K562 (cell line): ENCODE measurements at regions not wholly inside any gene's neighbourhood (a gene's known extent, or its start where the extent isn't known, plus 50 kb on each side); places are given as distances from the start of the nearest gene placed in this dataset.

Source experiments
- ATAC-seq: fragments of 200-7000 bp; cut with Tn5 transposase; 3 replicates; pipeline ENCODE4 v1.9.1; 2020; ENCODE audit warnings: moderate library complexity
- BruUV-seq: library from RNA; stranded (reverse); fragments of 400-500 nt; replicated peaks from 2 replicates; lab custom pipeline; 2021; lab: Mats Ljungman, UMichigan
- CTCF ChIA-PET: fragments of 300-600 bp; formaldehyde crosslinking; extraction: SDS; loops from one replicate; lab custom pipeline; 2021; ENCODE audit warnings: low intra/inter-chr PET ratio; lab: Yijun Ruan, JAX
- POLR2A ChIA-PET: fragments of 300-600, 350-650 bp; sonication (Branson Sonifier 250); formaldehyde crosslinking; extraction: SDS; loops from one replicate; lab custom pipeline; 2021; ENCODE audit warnings: antibody characterized with exemption, inconsistent platforms; lab: Yijun Ruan, JAX
- DNase-seq, 4 experiments: peaks; one replicate each; pipeline versions ENCODE4 v3.0.0 to v3.0.0-alpha.2; 2011 to 2018; ENCODE audit warnings: low spot score in 3 of 4, mixed read lengths in 3 of 4; ENCODE audit errors: extremely low read depth in 1 of 4
- FAIRE-seq: peaks from 2 replicates; lab custom pipeline; 2011; peaks lifted over from hg19 to GRCh38; lab: Jason Lieb, UNC
- H2AFZ ChIP-seq: 2 replicates; pipeline ENCODE4 v1.6.0; 2011; ENCODE audit warnings: low read depth, low read length, control low read depth, inconsistent platforms
- H3K27ac ChIP-seq: fragments of 200-600 bp; 3 replicates; pipeline ENCODE4 v1.8.0; 2011; ENCODE audit warnings: low read depth, mild to moderate bottlenecking, control low read depth, inconsistent platforms, low read length, moderate library complexity, mixed read lengths; ENCODE audit errors: extremely low read depth
- H3K27me3 ChIP-seq, 2 experiments: fragments of 300-600 bp in 1 of 2; 2 replicates in 1 of 2; 3 replicates in 1 of 2; pipeline versions ENCODE4 v1.6.0 to v1.8.0; 2011; ENCODE audit warnings: inconsistent platforms in 2 of 2, low read length in 2 of 2, mild to moderate bottlenecking in 1 of 2, mixed read lengths in 1 of 2, moderate library complexity in 1 of 2; ENCODE audit not compliant: control insufficient read depth in 2 of 2, insufficient read depth in 2 of 2
- H3K36me3 ChIP-seq: fragments of 300-600 bp; 3 replicates; pipeline ENCODE4 v1.8.0; 2011; ENCODE audit warnings: mild to moderate bottlenecking, low read length, inconsistent platforms; ENCODE audit not compliant: control insufficient read depth, insufficient read depth
- H3K4me1 ChIP-seq, 2 experiments: fragments of 200-600 bp in 1 of 2; replicated peaks in 1 of 2; 2 replicates in 1 of 2; 3 replicates in 1 of 2; pipeline versions ENCODE4 v1.5.1 to v1.8.0; 2011; ENCODE audit warnings: inconsistent platforms in 2 of 2, low read length in 2 of 2, mild to moderate bottlenecking in 1 of 2, mixed read lengths in 1 of 2, moderate library complexity in 1 of 2; ENCODE audit not compliant: control insufficient read depth in 2 of 2, insufficient read depth in 2 of 2
- H3K4me2 ChIP-seq: 2 replicates; pipeline ENCODE4 v1.6.1; 2011; ENCODE audit warnings: low read length, control low read depth, inconsistent platforms, mixed read lengths; ENCODE audit not compliant: insufficient read depth
- H3K4me3 ChIP-seq: fragments of 200-600 bp; sonication (generic), shearing (Covaris generic); 2 replicates; pipeline ENCODE4 v1.5.1; 2016; ENCODE audit warnings: control low read depth, inconsistent platforms
- H3K79me2 ChIP-seq: fragments of 200-600 bp; 3 replicates; pipeline ENCODE4 v1.8.0; 2011; ENCODE audit warnings: low read length, inconsistent platforms; ENCODE audit not compliant: control insufficient read depth, insufficient read depth
- H3K9ac ChIP-seq, 2 experiments: 2 replicates each; pipeline versions ENCODE4 v1.6.0 to v1.6.1; 2011; ENCODE audit warnings: low read depth in 2 of 2, low read length in 2 of 2, control low read depth in 1 of 2, inconsistent platforms in 1 of 2, mild to moderate bottlenecking in 1 of 2, mixed read lengths in 1 of 2; ENCODE audit not compliant: insufficient read depth in 1 of 2
- H3K9me1 ChIP-seq: one replicate; pipeline ENCODE4 v1.6.0; 2011; ENCODE audit warnings: inconsistent platforms, mild to moderate bottlenecking, low read length, moderate library complexity; ENCODE audit not compliant: control insufficient read depth, insufficient read depth
- H3K9me3 ChIP-seq: replicated peaks from 2 replicates; pipeline ENCODE4 v1.5.1; 2011; ENCODE audit warnings: low read depth, low read length, inconsistent platforms; ENCODE audit not compliant: control insufficient read depth, insufficient read depth
- H4K20me1 ChIP-seq: replicated peaks from 2 replicates; pipeline ENCODE4 v1.6.1; 2011; ENCODE audit warnings: low read length, inconsistent platforms, mixed read lengths; ENCODE audit not compliant: control insufficient read depth, insufficient read depth
- BRCA1 ChIP-seq, 2 experiments: fragments of 450-650 bp in 1 of 2; sonication (generic) in 1 of 2; formaldehyde crosslinking in 1 of 2; IDR thresholded peaks; 2 replicates each; pipeline versions ENCODE4 v1.5.0 to v1.6.1; 2017 to 2020; ENCODE audit warnings: mild to moderate bottlenecking in 1 of 2, missing genetic modification reagents in 1 of 2
- CBFB ChIP-seq: sonication (generic); formaldehyde crosslinking; IDR thresholded peaks from 2 replicates; pipeline ENCODE4 v1.4.0; 2020; ENCODE audit warnings: mild to moderate bottlenecking, missing genetic modification reagents
- CREB1 ChIP-seq, 2 experiments: sonication (generic) in 1 of 2; formaldehyde crosslinking in 1 of 2; IDR thresholded peaks; 2 replicates each; pipeline versions ENCODE4 v1.6.1 to v1.8.0; 2012 to 2022; ENCODE audit warnings: inconsistent platforms in 1 of 2, mild to moderate bottlenecking in 1 of 2, missing genetic modification reagents in 1 of 2, moderate library complexity in 1 of 2
- EGR1 ChIP-seq: fragments of 450-650 bp; conservative IDR thresholded peaks from 2 replicates; pipeline ENCODE4 v1.6.1; 2017; ENCODE audit warnings: mild to moderate bottlenecking
- HDAC1 ChIP-seq, 2 experiments: fragments of 450-650 bp; IDR thresholded peaks; 2 replicates each; pipeline ENCODE4 v1.6.1; 2016 to 2017; ENCODE audit warnings: inconsistent platforms in 1 of 2, mild to moderate bottlenecking in 1 of 2, moderate library complexity in 1 of 2
- STAT5B ChIP-seq: fragments of 250-450 bp; sonication (Bioruptor Pico); IDR thresholded peaks from 2 replicates; pipeline ENCODE4 v1.8.0; 2021; ENCODE audit warnings: mild to moderate bottlenecking, inconsistent platforms
- U2AF1 ChIP-seq: fragments of 200-400 bp; formaldehyde crosslinking; optimal IDR thresholded peaks from 2 replicates; pipeline ENCODE3; 2017; ENCODE audit warnings: mild to moderate bottlenecking, low read depth, low read length, moderate library complexity
- ZKSCAN3 ChIP-seq: fragments of 250-450 bp; sonication (Bioruptor Pico); IDR thresholded peaks from 2 replicates; pipeline ENCODE4 v1.4.0; 2020
- WGBS: fragments of 100-300 bp; shearing (Covaris generic); methylation state at CpG from one replicate; pipeline ENCODE4 v1.1.6; 2016; ENCODE audit warnings: low coverage, mixed read lengths; ENCODE audit not compliant: insufficient coverage; ENCODE audit errors: missing lambda C conversion rate; 5-methylcytosine and 5-hydroxymethylcytosine counted together
- in situ Hi-C: fragments of 300-500 bp; cut with MboI; formaldehyde crosslinking; loops from 4 replicates; pipeline ENCODE4 v1.15.0; 2018; ENCODE audit warnings: inconsistent platforms, mixed read lengths
- intact Hi-C: fragments of 100-400 bp; cut with micrococcal nuclease; formaldehyde crosslinking; loops from 2 replicates; pipeline ENCODE4 v1.14.2; 2022
- TF ChIP-seq, protein P1 (sequence below), 2 experiments: fragments of 150-350 bp in 1 of 2; IDR thresholded peaks; 2 replicates each; pipeline ENCODE4 v1.6.1; 2012 to 2016; ENCODE audit warnings: low read depth in 2 of 2, low read length in 2 of 2, mild to moderate bottlenecking in 1 of 2, moderate library complexity in 1 of 2
- TF ChIP-seq, protein P2 (sequence below), 2 experiments: fragments of 450-650 bp in 1 of 2; sonication (generic) in 1 of 2; formaldehyde crosslinking in 1 of 2; IDR thresholded peaks; 2 replicates each; pipeline versions ENCODE4 v1.7.1 to v1.9.0; 2016 to 2022; ENCODE audit warnings: inconsistent platforms in 1 of 2, mild to moderate bottlenecking in 1 of 2, missing genetic modification reagents in 1 of 2

DNA sequence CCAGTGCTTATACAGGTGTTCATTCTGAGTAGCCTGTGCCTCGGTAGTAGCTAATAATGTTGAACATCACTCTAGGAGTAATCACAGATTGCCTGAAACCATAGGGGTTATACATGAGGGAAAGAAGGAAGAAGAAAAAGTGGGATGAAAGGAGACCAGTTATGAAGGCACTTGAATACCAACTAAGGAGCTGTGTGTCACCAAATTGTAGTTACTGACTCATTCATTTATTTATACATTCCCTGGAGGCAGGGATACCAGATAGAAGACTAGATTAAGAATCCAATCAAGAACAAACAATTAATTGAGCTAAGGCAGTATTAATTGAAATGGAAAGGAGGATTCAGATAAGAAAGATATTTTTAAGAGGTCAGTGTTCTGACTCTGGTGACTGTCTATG is 129.6 kb upstream of the PRPS1L1 start:
- H3K4me2 ChIP-seq: no peak overlapping the region
- H3K36me3 ChIP-seq: no peaks in the 10 kb centered on the region
- DNase-seq (no peak), FAIRE-seq (no peak), ATAC-seq (no peak)
- peak overlapping the region; percentile 28; the same call in 1 of the 2 replicates for H2AFZ ChIP-seq
- no peaks in the 10 kb centered on the region; a peak in 1 of 5 replicates for H3K4me1 ChIP-seq
- no TSS peak for BruUV-seq
- no peaks in the 10 kb centered on the region for H3K9me1 ChIP-seq
- H3K9me3 ChIP-seq: no peaks in the 10 kb centered on the region
- ChIA-PET POLR2A (no interaction called here), CTCF (no interaction called here)
- intact Hi-C loops (no loop called here), in situ Hi-C loops (no loop called here)
- H3K79me2 ChIP-seq: no peaks in the 10 kb centered on the region
- H3K27ac ChIP-seq: no peak overlapping the region
- H3K9ac ChIP-seq: no peak overlapping the region
- WGBS: 6% methylated on average over 1 of the region's 1 CpG
- H4K20me1 ChIP-seq: no peaks in the 10 kb centered on the region
- H3K27me3 ChIP-seq: no peaks in the 10 kb centered on the region
- no peak overlapping the region for H3K4me3 ChIP-seq
- TF ChIP-seq ZKSCAN3 (CRISPR knock-in tag) (no peak), U2AF1 (no peak), EGR1 (no peak), CREB1 (IDR thresholded peaks at IDR 0.05) (no peak), CREB1 (CRISPR knock-in tag; IDR thresholded peaks at IDR 0.05) (no peak), HDAC1 (IDR thresholded peaks at IDR 0.05) (no peak), CBFB (CRISPR knock-in tag) (no peak), BRCA1 (IDR thresholded peaks at IDR 0.05) (no peak), BRCA1 (CRISPR knock-in tag; IDR thresholded peaks at IDR 0.05) (no peak), STAT5B (CRISPR knock-in tag) (no peak)
- TF ChIP-seq, protein P1, sequence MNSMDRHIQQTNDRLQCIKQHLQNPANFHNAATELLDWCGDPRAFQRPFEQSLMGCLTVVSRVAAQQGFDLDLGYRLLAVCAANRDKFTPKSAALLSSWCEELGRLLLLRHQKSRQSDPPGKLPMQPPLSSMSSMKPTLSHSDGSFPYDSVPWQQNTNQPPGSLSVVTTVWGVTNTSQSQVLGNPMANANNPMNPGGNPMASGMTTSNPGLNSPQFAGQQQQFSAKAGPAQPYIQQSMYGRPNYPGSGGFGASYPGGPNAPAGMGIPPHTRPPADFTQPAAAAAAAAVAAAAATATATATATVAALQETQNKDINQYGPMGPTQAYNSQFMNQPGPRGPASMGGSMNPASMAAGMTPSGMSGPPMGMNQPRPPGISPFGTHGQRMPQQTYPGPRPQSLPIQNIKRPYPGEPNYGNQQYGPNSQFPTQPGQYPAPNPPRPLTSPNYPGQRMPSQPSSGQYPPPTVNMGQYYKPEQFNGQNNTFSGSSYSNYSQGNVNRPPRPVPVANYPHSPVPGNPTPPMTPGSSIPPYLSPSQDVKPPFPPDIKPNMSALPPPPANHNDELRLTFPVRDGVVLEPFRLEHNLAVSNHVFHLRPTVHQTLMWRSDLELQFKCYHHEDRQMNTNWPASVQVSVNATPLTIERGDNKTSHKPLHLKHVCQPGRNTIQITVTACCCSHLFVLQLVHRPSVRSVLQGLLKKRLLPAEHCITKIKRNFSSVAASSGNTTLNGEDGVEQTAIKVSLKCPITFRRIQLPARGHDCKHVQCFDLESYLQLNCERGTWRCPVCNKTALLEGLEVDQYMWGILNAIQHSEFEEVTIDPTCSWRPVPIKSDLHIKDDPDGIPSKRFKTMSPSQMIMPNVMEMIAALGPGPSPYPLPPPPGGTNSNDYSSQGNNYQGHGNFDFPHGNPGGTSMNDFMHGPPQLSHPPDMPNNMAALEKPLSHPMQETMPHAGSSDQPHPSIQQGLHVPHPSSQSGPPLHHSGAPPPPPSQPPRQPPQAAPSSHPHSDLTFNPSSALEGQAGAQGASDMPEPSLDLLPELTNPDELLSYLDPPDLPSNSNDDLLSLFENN (IDR thresholded peaks at IDR 0.05; ENCODE audit: low read depth in 2 of 2, low read length in 2 of 2): no peak
- TF ChIP-seq, protein P2, sequence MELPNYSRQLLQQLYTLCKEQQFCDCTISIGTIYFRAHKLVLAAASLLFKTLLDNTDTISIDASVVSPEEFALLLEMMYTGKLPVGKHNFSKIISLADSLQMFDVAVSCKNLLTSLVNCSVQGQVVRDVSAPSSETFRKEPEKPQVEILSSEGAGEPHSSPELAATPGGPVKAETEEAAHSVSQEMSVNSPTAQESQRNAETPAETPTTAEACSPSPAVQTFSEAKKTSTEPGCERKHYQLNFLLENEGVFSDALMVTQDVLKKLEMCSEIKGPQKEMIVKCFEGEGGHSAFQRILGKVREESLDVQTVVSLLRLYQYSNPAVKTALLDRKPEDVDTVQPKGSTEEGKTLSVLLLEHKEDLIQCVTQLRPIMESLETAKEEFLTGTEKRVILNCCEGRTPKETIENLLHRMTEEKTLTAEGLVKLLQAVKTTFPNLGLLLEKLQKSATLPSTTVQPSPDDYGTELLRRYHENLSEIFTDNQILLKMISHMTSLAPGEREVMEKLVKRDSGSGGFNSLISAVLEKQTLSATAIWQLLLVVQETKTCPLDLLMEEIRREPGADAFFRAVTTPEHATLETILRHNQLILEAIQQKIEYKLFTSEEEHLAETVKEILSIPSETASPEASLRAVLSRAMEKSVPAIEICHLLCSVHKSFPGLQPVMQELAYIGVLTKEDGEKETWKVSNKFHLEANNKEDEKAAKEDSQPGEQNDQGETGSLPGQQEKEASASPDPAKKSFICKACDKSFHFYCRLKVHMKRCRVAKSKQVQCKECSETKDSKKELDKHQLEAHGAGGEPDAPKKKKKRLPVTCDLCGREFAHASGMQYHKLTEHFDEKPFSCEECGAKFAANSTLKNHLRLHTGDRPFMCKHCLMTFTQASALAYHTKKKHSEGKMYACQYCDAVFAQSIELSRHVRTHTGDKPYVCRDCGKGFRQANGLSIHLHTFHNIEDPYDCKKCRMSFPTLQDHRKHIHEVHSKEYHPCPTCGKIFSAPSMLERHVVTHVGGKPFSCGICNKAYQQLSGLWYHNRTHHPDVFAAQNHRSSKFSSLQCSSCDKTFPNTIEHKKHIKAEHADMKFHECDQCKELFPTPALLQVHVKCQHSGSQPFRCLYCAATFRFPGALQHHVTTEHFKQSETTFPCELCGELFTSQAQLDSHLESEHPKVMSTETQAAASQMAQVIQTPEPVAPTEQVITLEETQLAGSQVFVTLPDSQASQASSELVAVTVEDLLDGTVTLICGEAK (IDR thresholded peaks at IDR 0.05): no peak
- TF ChIP-seq, protein P2 (CRISPR knock-in tag; IDR thresholded peaks at IDR 0.05): no peak
